GM21723 (cell line): ENCODE measurements at regions not wholly inside any gene's neighbourhood (a gene's known extent, or its start where the extent isn't known, plus 50 kb on each side); places are given as distances from the start of the nearest gene placed in this dataset.

Experiments used
- ATAC-seq: cut with Tn5 transposase; IDR thresholded peaks from one replicate; pipeline ENCODE4 v1.9.1; 2021; ENCODE audit warnings: mild to moderate bottlenecking, moderate library complexity; ENCODE audit not compliant: unreplicated experiment

DNA sequence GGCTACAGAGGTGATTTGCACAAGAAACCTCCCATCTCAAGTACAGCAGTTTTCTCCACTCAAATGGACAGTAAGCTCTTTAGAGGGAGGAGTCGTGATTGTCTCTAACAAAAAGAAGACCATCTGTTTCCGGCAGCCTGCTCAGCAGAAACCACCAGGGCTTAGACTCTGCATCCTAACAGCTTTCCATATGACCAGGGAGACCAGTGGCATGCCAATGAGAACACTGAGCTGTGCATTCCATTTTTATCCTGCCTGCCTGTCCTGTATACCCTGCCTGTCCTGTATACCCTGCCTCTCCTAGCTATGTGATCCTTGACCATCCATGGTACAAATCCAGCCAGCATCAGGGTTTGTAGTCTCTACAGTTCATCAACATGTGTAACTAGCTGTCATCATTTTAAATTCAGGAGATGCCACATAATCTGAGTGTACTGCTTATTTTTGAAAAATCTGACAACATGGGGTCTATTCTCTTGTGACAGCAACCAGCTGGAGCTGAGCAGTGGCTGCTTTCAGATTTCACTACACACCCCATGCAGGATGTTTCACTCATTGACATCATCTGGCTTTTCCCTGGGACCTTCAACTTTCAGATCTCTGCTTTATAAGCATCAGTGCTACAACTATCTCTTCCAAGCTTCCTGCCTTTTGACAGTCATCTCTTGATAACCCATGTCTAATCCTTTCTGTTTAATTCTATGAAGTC is 50.5 kb upstream of the POU2AF2 start:
- no peak for ATAC-seq

DNA sequence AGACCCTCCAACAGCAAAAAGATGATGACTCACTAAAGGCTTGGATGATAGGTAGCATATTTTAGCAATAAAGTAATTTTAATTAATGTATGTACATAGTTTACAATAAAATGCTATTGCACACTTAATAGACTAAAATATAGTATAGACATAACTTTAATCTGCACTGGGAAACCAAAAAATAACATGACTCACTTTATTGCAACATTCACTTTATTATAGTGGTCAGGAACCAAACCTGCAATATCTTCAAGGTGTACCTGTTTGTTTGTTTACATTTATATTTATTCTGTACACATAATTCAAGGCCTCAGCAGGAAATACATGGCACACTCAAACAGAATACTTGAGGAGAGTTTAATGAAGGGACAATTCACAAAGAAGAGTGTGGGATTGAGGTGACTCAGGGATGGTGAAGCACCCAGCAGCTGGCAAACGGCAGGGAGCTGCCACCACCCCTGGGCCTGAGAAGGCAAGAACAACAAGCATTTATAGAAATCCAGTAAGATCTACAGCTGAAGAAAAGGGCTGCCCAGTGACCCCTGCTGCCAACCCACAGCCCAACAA is 51.5 kb upstream of the POU2AF2 start:
- ATAC-seq = no peak

DNA sequence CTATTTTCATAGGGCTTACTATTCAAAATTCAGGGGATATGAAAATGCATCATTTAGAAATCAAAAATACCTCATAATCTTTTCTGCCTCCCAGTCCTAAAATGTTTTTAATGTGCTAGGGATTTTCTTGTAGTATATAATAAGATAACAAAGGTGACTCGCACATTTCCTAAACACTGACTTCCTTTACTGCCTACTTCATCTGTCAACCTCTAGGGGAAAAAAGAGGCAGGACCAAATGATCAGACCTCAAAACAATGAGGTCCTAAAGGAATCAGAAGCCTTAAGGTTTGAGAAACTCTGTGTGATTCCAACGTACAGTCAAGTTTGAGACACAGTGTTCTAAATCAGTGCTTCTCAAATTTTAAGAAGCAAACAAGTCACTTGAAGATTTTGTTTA is 56.1 kb upstream of the POU2AF2 start:
- ATAC-seq = no peak

DNA sequence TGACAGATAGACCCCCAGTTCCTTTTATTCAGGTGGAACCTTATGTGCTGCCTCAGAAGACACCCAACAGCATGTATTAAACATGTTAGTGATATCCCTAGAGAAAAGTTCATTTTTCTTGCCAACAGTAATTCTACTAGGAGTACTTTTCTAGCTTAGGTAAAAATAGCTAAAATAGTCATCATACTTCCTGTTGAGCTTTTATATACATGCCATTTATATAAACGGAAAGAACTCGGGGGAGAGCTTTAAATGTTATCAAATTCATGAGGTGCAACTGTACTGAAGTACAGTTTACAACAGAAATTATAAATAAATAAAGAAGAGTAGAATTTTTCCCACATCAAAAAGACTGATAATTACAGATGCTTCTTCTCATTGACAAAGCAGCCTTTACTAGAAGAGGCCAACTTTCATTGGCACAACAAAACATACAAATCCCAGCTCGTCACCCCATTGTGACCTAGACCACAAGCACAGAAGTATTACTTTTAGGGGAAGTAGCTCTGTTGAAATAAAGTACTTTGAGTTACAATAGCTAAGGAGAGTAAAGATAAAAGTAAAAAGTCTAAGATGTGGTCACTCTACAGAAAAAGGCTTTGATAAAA is 59.1 kb upstream of the POU2AF2 start:
- no peak for ATAC-seq

DNA sequence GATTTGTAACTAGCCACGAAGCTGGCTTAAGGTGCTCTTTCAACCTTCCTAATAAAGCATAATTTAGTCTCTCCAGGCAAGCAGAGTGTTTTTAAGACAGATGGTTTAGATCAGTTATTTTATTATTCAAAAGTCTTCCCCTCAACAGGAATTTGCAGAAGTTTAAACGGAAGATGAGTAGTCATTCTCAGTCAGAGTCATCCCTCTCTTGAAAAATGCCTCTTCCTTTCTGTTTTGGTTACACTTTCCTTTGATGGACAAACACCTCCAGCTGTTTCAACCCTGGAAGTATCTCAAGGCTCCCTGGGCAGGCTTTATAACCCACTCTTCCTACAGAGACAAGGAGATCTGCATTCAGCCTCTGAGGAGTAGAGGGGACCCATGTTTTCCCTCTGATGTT is 60.3 kb upstream of the POU2AF2 start:
- ATAC-seq = no peak

DNA sequence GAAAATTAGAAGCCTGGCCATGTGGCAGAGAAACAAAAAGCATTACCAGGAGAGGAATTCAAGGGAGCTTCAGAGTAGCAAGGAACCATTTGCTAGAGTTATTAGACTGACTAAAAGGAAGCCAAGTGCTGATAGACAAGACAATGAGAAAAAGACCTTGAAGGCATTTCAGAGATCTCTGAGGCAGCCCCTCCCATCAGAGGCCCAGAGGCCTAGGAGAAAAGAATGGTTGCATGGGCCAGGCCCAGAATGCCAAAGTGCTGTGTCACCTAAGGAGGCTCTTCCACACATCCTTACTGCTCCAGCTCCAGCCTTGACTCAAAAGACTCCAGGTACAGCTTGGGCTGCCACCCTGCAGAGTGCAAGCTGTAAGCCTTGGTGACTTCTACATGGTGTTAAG is 61.8 kb upstream of the POU2AF2 start:
- ATAC-seq = no peak

DNA sequence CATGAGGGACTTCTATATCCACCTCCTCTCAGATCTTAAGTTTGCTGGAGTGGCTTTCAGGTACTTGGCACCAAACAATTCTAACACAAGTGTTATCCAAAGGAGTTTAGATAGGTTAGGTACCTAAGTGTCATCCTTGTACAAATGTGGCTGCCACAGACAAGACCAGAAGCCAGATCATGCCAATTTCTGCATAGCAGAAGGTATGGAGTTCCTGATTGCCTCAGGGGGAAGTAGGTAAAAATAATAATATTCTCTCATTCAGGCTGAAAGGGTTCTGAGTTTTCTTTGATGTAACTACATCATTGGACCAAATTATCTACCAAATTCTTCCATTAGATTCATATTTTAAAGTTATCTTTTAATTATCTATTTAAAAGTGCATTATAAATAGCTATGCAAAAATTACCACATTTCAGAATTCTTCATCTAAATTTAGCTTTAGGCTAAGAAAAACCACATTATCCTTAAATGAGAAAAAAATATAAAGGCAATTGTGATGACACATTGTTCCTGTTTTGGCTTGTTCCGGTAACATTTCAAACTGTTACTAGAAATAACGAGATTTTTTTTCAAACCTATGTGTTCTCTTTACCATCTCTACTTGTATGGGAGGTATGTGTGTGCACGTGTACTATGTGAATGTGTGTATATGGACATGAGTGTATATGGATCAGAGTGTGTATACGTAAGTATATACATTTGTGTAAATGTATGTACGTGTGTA is 66.2 kb upstream of the POU2AF2 start:
- no peak for ATAC-seq

DNA sequence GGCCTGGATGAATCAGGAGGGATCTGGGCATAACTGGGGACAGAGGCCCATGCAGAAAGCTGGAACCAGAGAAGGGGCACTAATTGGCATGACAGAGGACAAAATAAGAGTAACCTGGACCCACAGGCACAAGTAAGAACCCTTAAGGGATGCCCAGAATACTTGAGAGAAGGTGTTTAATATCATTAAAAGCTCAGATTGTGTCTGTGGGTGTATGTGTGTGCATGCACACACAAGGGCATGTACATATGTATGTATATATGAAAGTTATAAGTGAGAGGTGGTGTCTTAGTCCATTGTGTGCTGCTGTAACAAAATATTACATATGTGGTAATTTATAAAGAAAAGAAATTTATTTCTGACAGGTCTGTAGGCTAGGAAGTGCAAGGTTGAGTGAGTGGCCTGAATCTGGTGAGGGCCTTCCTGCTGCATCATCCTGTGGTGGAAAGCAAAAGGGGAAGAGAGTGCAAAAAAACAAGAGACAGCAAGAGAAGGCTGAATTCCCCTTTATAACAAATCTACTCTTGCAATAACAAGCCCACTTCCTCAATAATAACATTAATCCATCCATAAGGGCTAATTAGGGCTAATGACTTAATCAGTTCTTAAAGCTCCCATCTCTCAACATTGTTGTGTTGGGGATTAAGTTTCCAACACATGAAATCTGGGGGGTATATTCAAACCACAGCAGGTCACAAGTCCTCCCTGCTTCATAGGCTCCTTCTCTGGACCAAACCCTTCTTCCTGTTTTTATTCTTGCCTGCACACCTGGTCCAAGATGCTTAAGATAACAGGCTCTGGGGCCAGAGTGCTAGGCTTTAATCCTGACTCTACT is 68.3 kb upstream of the POU2AF2 start:
- ATAC-seq = peak; percentile 90

DNA sequence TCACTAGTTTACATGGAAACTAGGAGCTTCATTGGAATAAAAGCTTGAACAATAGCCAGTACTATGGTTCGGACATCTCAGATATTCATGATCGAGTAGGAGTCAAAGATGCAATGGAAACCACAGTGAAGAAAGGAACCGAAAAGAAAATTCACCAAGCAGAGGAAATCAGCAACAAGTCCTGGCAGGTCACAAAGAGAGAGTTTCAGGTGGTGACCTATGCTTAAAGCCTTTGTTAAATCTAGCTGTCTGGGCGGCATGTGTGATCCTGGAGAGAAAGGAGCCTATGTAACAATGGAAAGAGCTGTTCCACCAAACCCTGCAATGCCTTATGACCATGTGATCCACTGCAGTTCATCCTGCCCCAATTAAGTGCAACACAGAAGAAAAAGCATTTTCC is 68.9 kb upstream of the POU2AF2 start:
- peak; percentile 44 for ATAC-seq

DNA sequence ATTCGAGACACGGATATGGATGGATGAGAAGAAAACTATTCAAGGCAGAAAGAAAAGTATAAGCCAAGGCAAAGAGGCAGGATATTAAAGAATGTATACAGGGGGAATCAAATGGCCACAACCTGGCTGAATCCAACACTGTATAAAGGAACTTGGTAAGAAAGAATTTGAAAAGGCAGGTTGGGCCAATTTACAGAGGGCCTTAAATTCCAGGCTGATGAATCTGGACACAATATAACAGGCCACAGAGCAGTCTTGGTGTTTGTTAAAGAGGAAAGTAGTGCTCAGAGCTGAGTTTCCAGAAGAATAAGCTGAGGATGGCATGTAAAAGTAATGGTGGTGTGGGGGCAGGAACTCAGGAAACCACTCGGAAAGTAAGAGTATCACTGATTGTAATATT is 72.3 kb upstream of the POU2AF2 start:
- ATAC-seq = no peak

DNA sequence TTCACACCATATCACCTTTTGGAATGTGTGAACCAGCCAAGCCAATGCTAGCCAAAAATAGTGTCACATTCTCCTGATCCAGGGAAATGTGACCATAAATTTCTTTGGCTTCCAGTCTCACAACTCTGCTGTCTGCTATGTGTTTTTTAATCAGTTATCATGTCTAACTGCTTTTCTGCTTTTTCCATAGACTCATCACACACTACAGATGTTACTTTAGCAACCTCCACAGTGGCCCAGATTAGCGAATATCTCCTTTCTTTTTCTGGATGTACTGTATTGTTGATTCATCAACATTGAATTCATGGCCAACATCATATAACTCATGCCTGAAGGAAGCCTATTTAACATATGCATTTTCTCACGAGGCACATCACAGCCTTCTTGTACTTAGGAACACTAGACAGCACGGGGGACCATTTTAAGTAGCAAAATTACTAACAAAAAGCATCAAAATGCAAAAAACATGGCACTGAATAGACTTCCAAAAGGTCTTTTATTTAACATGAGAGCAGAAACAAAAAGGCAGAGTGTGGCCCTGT is 73.1 kb upstream of the POU2AF2 start:
- no peak for ATAC-seq

DNA sequence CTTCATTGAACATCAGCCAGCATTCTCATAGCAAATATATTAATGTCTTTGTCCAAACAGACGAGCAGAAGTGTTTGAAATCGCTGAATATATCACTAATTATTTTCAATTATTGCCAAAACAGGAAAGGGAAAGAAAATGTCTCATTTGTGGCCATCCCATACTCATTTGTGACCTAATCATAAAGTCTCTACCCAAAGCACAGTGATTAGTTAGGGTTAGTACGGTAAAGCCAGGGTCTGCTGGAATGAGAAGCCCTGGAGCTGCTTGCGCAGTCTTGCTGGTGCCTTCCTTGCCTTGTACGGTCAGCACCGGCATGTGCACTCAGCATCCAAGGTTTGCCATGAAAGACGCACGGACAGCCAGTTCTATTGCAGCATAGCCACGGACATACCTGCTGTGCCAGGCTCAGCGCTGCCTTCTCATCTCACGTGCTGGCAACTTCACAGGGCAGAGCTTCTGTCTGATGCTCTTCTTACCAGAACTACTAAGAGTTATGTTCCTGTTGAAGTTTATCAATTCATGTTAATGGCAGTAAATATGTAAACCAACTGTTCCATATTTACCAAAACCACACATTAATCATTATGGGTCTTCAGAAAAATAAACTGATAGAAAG is 74.7 kb upstream of the POU2AF2 start:
- no peak for ATAC-seq

DNA sequence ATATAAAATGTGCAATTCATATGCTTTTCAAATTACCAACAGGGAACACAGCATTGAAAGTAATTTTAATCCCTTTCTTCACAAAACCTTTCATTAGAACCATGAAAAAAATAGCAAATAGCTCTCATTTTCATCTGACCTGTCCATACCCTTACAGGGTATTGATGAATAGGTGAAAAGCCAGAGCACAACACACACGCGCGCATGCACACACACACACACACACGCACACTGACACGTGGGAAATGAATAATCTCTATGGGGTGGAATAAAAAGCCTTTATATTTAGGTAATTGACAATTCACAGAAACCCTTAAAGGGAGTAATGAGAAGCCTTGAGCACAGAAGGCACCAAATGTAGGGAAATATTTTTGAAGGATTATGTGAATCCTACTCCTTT is 76.2 kb upstream of the POU2AF2 start:
- no peak for ATAC-seq

DNA sequence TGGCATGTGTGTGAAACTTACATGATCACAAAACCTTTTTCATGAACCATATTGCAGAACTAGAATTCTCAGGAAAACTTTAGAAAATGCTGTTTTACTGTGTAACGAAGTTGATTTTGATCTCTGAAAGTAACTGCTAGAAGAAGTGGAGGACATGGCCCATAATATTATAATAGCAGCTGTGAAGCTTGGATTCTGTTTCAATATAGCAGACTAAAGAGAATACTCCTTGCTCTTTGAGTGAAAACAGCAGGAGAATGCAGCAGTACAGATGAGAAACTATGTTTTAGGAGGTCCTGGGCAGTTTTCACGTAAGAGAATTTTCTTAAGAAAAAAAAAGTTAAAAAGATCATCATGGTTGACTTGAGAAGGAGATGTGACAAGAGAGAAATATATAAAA is 76.7 kb upstream of the POU2AF2 start:
- no peak for ATAC-seq

DNA sequence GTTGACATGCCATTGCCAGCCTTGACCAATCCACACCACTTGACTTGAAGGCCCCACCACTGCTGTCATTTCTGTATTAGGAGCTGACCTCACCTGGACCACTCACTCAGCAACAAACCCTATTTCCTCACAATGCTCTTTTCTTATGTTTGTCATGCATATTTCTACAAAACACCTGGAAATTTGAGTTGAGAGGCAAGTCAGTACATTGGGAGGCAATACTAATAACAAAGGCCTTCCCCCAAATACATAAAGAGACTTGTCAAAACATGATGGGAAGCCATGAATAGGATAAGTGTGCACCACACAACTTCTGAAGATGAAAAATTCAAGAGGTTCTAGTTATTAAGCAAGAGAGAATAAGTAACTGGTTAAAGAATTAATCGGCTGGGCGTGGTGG is 77.9 kb upstream of the POU2AF2 start:
- no peak for ATAC-seq

DNA sequence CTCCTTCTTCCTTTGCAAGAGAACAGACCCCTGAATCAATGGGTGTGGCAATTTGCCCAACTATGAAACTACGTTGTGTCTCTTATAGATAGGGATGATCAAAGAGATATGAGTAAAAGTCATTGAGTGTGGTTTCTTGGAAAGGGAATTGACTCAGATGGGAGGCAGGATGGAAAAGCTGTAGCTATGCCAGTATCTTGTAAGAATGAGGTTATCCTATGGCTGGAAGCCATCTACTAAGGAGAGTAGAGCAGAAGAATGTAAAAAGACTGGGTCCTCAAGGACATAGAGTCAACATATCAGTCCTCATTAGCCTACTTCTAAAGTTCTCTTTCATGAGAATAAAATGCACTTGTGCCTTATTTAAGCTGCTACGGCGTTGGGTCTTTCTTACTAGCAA is 78.9 kb upstream of the POU2AF2 start:
- no peak for ATAC-seq

DNA sequence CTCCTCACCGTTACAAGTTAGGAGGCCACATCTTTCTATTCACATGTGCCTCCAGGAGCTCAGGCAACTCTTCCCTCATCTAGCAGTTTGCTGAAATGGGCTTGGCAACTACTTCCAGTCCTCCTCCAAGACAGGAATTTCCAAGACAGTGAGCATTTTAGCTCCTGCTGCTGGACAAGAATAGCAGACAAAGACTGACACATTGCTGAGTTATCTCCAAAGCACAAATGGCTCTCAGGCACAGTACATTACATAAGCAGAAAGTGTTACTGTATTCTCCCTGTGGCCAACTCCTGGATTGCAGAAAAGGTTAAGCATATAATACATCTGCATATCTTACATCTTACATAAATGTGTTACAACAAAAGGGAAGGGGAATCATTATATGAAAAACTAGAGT is 83.2 kb upstream of the POU2AF2 start:
- no peak for ATAC-seq

DNA sequence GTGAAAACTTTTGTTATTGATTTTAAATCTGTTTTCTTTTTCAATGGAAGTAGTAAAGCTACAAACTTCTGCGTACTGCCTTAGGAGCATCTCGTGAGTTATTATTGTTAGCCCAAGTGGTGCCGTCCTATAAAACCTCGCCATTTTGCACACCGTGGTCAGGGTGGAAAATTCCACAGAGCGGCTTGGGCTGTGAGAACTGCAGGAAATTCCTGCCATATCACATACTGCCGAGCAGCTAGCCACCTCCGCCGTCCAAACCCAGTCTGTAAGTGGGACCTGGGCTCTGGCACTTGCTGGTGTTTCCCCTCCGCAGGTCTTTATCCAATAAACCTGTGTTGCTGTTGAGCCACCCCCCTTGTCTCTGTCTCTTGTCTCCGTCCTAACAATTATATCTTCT is 88.0 kb upstream of the POU2AF2 start:
- ATAC-seq = no peak

DNA sequence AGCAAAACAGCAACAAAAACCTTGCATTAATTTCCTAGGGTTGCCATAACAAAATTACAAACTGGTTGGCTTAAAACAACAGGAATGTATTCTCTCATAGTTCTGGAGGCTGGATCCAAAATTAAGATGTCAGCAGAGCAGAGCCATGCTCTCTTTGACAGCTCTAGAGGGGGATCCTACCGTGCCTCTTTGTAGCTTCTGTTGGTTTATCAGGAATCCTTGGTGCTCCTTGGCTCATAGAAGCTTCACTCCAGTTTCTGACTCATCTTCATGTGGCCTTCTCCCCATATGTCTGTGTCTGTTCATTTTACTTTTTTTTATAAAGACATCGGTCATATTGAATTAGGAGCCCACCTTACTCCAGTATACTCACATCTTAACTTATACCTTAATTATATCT is 90.5 kb upstream of the POU2AF2 start:
- ATAC-seq = no peak

DNA sequence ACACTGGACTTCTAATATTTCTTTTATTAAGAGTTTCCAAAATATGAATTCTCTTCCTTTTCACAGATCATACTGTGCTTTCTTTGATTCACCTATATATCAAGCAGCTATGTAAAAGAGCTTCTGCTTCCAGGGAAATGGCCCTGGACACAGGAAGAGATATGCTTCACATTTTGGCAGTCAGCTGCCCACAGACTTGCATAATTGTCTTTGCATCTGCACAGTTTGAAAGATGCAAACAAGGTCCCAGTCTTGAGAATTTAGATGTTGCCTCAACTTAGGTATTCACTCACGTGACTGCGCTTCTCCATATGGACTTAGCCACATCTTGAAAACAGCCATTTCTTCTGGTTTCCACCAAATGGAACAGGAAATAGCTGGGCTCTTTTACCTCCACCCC is 92.3 kb upstream of the POU2AF2 start:
- no peak for ATAC-seq
